Adipocyte (in vitro differentiated cells): ENCODE measurements at regions not wholly inside any gene's neighbourhood (a gene's known extent, or its start where the extent isn't known, plus 50 kb on each side); places are given as distances from the start of the nearest gene placed in this dataset.

Experiments used
- DNase-seq: peaks from one replicate; pipeline ENCODE4 v3.0.0-alpha.2; 2015; ENCODE audit warnings: low read depth
- H3K27me3 ChIP-seq: replicated peaks from 2 replicates; pipeline ENCODE4 v1.7.0; 2013; ENCODE audit warnings: mild to moderate bottlenecking, low read length, moderate library complexity; ENCODE audit not compliant: control insufficient read depth, insufficient read depth
- H3K36me3 ChIP-seq: 2 replicates; pipeline ENCODE4 v1.7.0; 2013; ENCODE audit warnings: low read length, mild to moderate bottlenecking, moderate library complexity; ENCODE audit not compliant: control insufficient read depth, insufficient read depth, severe bottlenecking
- H3K4me1 ChIP-seq: 2 replicates; pipeline ENCODE4 v1.7.0; 2013; ENCODE audit warnings: mild to moderate bottlenecking, low read length, moderate library complexity; ENCODE audit not compliant: control insufficient read depth, insufficient read depth
- H3K4me3 ChIP-seq: 2 replicates; pipeline ENCODE4 v1.7.0; 2013; ENCODE audit warnings: mild to moderate bottlenecking, low read length, moderate library complexity
- H3K9ac ChIP-seq: 2 replicates; pipeline ENCODE4 v1.7.0; 2013; ENCODE audit warnings: mild to moderate bottlenecking, low read length, moderate library complexity
- H3K9me3 ChIP-seq: 2 replicates; pipeline ENCODE4 v1.7.0; 2013; ENCODE audit warnings: mild to moderate bottlenecking, low read length, moderate library complexity; ENCODE audit not compliant: control insufficient read depth

- no peaks in the 10 kb centered on the region for H3K9me3 ChIP-seq
- peaks cover 54% of the 10 kb centered on the region for H3K27me3 ChIP-seq
- no peak overlapping the region for H3K4me3 ChIP-seq
Observed at GRCh38 chr11:119979701-119980100, 158.2 kb downstream of the TRIM29 start.

GRCh38 chr11:119978696-119979095 is 159.2 kb downstream of the TRIM29 start:
- Histone ChIP-seq H3K9ac (no peak overlapping the region), H3K4me1 (peaks cover 13% of the 10 kb centered on the region), H3K27me3 (peaks cover 58% of the 10 kb centered on the region), H3K4me3 (no peak overlapping the region), H3K36me3 (no peaks in the 10 kb centered on the region), H3K9me3 (no peaks in the 10 kb centered on the region)
- DNase-seq = no peak

More at GRCh38 chr11:119979701-119980100, 158.2 kb downstream of the TRIM29 start:
- peaks cover 15% of the 10 kb centered on the region for H3K4me1 ChIP-seq
- no peak for DNase-seq
- no peaks in the 10 kb centered on the region for H3K36me3 ChIP-seq
- no peak overlapping the region for H3K9ac ChIP-seq

GRCh38 chr11:119977881-119978280 is 160.0 kb downstream of the TRIM29 start:
- H3K27me3 ChIP-seq = peaks cover 66% of the 10 kb centered on the region

GRCh38 chr11:119977561-119977860 is 160.4 kb downstream of the TRIM29 start:
- peaks cover 3% of the 10 kb centered on the region for H3K4me1 ChIP-seq
- DNase-seq = no peak
- H3K36me3 ChIP-seq = no peaks in the 10 kb centered on the region
- no peak overlapping the region for H3K9ac ChIP-seq
- peaks cover 70% of the 10 kb centered on the region for H3K27me3 ChIP-seq
- no peaks in the 10 kb centered on the region for H3K9me3 ChIP-seq
- H3K4me3 ChIP-seq = no peak overlapping the region

More at GRCh38 chr11:119977881-119978280, 160.0 kb downstream of the TRIM29 start:
- H3K4me3 ChIP-seq = no peak overlapping the region
- DNase-seq = no peak
- H3K9ac ChIP-seq = no peak overlapping the region
- H3K36me3 ChIP-seq = no peaks in the 10 kb centered on the region
- no peaks in the 10 kb centered on the region for H3K9me3 ChIP-seq
- H3K4me1 ChIP-seq = peaks cover 7% of the 10 kb centered on the region

GRCh38 chr11:119976805-119977560 is 160.9 kb downstream of the TRIM29 start:
- Histone ChIP-seq H3K9ac (no peak overlapping the region), H3K36me3 (no peaks in the 10 kb centered on the region), H3K27me3 (peaks cover 75% of the 10 kb centered on the region), H3K4me3 (no peak overlapping the region), H3K4me1 (no peaks in the 10 kb centered on the region), H3K9me3 (peaks cover 4% of the 10 kb centered on the region)
- DNase-seq = no peak

GRCh38 chr11:119975561-119976152 is 162.3 kb downstream of the TRIM29 start:
- Histone ChIP-seq H3K9ac (no peak overlapping the region), H3K36me3 (no peaks in the 10 kb centered on the region), H3K4me3 (no peak overlapping the region), H3K27me3 (peaks cover 84% of the 10 kb centered on the region), H3K9me3 (peaks cover 9% of the 10 kb centered on the region), H3K4me1 (peaks cover under 1% of the 10 kb centered on the region)
- no peak for DNase-seq

- DNase-seq = no peak
- peaks cover 9% of the 10 kb centered on the region for H3K9me3 ChIP-seq
- H3K4me1 ChIP-seq = peaks cover 4% of the 10 kb centered on the region
- H3K4me3 ChIP-seq = no peak overlapping the region
- H3K9ac ChIP-seq = no peak overlapping the region
- peaks cover 82% of the 10 kb centered on the region for H3K27me3 ChIP-seq
- no peaks in the 10 kb centered on the region for H3K36me3 ChIP-seq
Observed at GRCh38 chr11:119974467-119974866, 163.4 kb downstream of the TRIM29 start.

GRCh38 chr11:119974051-119974450 is 163.9 kb downstream of the TRIM29 start:
- no peak for DNase-seq
- Histone ChIP-seq H3K36me3 (no peaks in the 10 kb centered on the region), H3K4me3 (no peak overlapping the region), H3K4me1 (peaks cover 4% of the 10 kb centered on the region), H3K9ac (no peak overlapping the region), H3K27me3 (peaks cover 82% of the 10 kb centered on the region), H3K9me3 (peaks cover 9% of the 10 kb centered on the region)

GRCh38 chr11:119972281-119972680 is 165.6 kb downstream of the TRIM29 start:
- no peak for DNase-seq
- H3K9me3 ChIP-seq = peaks cover 9% of the 10 kb centered on the region
- H3K9ac ChIP-seq = no peak overlapping the region
- peaks cover 4% of the 10 kb centered on the region for H3K4me1 ChIP-seq
- no peak overlapping the region for H3K4me3 ChIP-seq
- no peaks in the 10 kb centered on the region for H3K36me3 ChIP-seq
- H3K27me3 ChIP-seq = peaks cover 77% of the 10 kb centered on the region

GRCh38 chr11:119970555-119971304 is 167.2 kb downstream of the TRIM29 start:
- no peak overlapping the region for H3K4me3 ChIP-seq
- no peaks in the 10 kb centered on the region for H3K36me3 ChIP-seq
- peaks cover 70% of the 10 kb centered on the region for H3K27me3 ChIP-seq
- no peak for DNase-seq
- H3K9ac ChIP-seq = no peak overlapping the region
- peaks cover 4% of the 10 kb centered on the region for H3K4me1 ChIP-seq
- H3K9me3 ChIP-seq = peaks cover 9% of the 10 kb centered on the region
